ENCODE measurements at regions not wholly inside any gene's neighbourhood (a gene's known extent, or its start where the extent isn't known, plus 50 kb on each side); places are given as distances from the start of the nearest gene placed in this dataset.

- TF ChIP-seq CTCF (IDR thresholded peaks at IDR 0.05) (no peak), EP300 (IDR thresholded peaks at IDR 0.05) (no peak)
These were observed 155.6 kb downstream of the CD83 start for GRCh38 chr6:14273191-14273590.
